ENCODE measurements at regions not wholly inside any gene's neighbourhood (a gene's known extent, or its start where the extent isn't known, plus 50 kb on each side); places are given as distances from the start of the nearest gene placed in this dataset.

DNA sequence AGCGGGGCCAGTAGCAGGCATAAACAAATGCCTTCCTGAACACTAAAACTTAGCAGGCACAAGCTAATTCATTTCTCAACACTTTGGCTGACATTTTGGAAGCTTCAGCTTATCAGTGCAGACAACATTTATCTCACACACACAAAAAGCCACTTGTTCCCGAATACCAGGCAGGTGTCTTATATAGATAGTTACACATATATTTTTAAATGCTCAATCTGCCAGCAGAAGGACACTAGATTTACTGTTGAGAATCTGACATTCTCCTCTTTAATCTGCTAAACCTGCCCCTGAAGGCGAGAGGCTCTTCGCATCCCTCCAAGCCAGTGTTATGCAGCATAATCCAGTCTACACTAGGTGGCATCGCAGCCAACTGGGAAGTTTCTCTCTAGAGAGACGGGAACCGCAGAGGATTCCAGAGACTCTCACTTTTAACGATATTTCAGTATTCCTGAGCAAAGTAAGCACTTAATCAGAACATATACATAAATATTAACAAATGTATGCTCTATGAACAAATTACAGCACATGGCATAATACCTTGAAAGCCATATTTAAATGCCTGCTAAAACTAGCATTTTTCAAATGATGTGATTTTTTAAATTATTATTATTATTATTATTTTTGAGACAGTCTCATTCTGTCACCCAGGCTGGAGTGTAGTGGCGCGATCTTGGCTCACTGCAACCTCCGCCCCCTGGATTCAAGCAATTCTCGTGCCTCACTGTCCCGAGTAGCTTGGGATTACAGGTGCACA lies 90.2 kb upstream of the SCG2 start:
- no peaks in the 10 kb centered on the region for H3K36me3 ChIP-seq (ENCODE audit: low read depth)
- TF ChIP-seq, protein P1, sequence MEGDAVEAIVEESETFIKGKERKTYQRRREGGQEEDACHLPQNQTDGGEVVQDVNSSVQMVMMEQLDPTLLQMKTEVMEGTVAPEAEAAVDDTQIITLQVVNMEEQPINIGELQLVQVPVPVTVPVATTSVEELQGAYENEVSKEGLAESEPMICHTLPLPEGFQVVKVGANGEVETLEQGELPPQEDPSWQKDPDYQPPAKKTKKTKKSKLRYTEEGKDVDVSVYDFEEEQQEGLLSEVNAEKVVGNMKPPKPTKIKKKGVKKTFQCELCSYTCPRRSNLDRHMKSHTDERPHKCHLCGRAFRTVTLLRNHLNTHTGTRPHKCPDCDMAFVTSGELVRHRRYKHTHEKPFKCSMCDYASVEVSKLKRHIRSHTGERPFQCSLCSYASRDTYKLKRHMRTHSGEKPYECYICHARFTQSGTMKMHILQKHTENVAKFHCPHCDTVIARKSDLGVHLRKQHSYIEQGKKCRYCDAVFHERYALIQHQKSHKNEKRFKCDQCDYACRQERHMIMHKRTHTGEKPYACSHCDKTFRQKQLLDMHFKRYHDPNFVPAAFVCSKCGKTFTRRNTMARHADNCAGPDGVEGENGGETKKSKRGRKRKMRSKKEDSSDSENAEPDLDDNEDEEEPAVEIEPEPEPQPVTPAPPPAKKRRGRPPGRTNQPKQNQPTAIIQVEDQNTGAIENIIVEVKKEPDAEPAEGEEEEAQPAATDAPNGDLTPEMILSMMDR (IDR thresholded peaks at IDR 0.05; ENCODE audit: poor library complexity, severe bottlenecking): peak; percentile 90
- H3K27ac ChIP-seq (ENCODE audit: poor library complexity, severe bottlenecking): peak overlapping the region; percentile 98
- DNase-seq (ENCODE audit: low spot score): no peak
- no peaks in the 10 kb centered on the region for H3K9me3 ChIP-seq (ENCODE audit: severe bottlenecking)
- peaks cover 20% of the 10 kb centered on the region for H3K4me1 ChIP-seq (ENCODE audit: insufficient read depth, poor library complexity, severe bottlenecking)
- peak; percentile 74 for ATAC-seq (ENCODE audit: low read depth)
- H3K4me3 ChIP-seq (ENCODE audit: severe bottlenecking): no peak overlapping the region
- H3K27me3 ChIP-seq (ENCODE audit: insufficient read depth, poor library complexity, severe bottlenecking): no peaks in the 10 kb centered on the region

DNA sequence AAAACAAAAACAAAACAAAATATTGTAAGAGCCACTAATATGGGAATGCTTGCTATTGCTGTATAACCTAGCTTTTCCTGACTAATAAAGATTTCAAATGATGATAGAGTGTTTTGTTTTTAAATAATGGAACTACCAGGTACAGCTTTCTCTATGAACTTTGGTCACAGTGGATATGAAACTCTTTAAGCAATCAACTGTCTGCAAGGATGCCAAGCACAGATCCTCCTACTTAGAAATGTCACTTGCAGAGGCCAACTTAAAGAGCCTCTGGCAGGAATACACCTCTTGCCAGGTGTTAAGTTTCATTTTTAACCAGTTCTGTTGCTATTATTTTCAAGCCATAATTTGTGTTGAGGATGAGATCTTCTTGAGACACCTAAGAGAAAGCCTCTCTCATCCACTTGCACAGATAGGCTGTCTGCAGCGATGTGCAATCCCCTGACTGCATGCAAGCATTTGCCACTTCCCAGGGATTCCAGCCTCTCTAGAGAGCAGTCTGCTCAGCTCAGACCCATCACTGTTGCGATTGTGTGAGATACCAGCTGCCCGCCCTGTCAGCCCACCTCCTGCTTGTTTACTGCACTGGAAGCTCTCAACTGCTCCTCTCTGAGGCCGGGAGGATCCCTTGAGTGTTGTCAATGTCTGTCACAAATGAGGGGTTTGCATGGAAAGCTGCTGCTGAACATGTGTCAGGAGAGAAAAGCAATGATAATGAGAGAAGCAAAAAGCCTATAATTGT lies 86.1 kb upstream of the SCG2 start:
- H3K4me1 ChIP-seq (ENCODE audit: insufficient read depth, poor library complexity, severe bottlenecking): peaks cover 5% of the 10 kb centered on the region
- TF ChIP-seq, protein P1 (IDR thresholded peaks at IDR 0.05; ENCODE audit: poor library complexity, severe bottlenecking): no peak
- H3K27ac ChIP-seq (ENCODE audit: poor library complexity, severe bottlenecking): no peak overlapping the region
- ATAC-seq (ENCODE audit: low read depth) (no peak), DNase-seq (ENCODE audit: low spot score) (no peak)
- no peak overlapping the region for H3K4me3 ChIP-seq (ENCODE audit: severe bottlenecking)
- H3K27me3 ChIP-seq (ENCODE audit: insufficient read depth, poor library complexity, severe bottlenecking): no peaks in the 10 kb centered on the region
- H3K36me3 ChIP-seq (ENCODE audit: low read depth): no peaks in the 10 kb centered on the region
- no peaks in the 10 kb centered on the region for H3K9me3 ChIP-seq (ENCODE audit: severe bottlenecking)

GRCh38 chr2:223681125-223681524 lies 79.0 kb upstream of the SCG2 start:
- Histone ChIP-seq H3K4me1 (ENCODE audit: insufficient read depth, poor library complexity, severe bottlenecking) (peaks cover 5% of the 10 kb centered on the region), H3K4me3 (ENCODE audit: severe bottlenecking) (no peak overlapping the region), H3K27me3 (ENCODE audit: insufficient read depth, poor library complexity, severe bottlenecking) (no peaks in the 10 kb centered on the region), H3K27ac (ENCODE audit: poor library complexity, severe bottlenecking) (no peak overlapping the region), H3K36me3 (ENCODE audit: low read depth) (no peaks in the 10 kb centered on the region), H3K9me3 (ENCODE audit: severe bottlenecking) (no peaks in the 10 kb centered on the region)
- ATAC-seq (ENCODE audit: low read depth) (no peak), DNase-seq (ENCODE audit: low spot score) (no peak)
- TF ChIP-seq, protein P1 (IDR thresholded peaks at IDR 0.05; ENCODE audit: poor library complexity, severe bottlenecking): no peak

- DNase-seq (ENCODE audit: low spot score) (no peak), ATAC-seq (ENCODE audit: low read depth) (peak; percentile 85)
- Histone ChIP-seq H3K36me3 (ENCODE audit: low read depth) (no peaks in the 10 kb centered on the region), H3K4me3 (ENCODE audit: severe bottlenecking) (no peak overlapping the region), H3K27ac (ENCODE audit: poor library complexity, severe bottlenecking) (no peak overlapping the region), H3K9me3 (ENCODE audit: severe bottlenecking) (no peaks in the 10 kb centered on the region), H3K4me1 (ENCODE audit: insufficient read depth, poor library complexity, severe bottlenecking) (no peaks in the 10 kb centered on the region), H3K27me3 (ENCODE audit: insufficient read depth, poor library complexity, severe bottlenecking) (no peaks in the 10 kb centered on the region)
- TF ChIP-seq, protein P1 (IDR thresholded peaks at IDR 0.05; ENCODE audit: poor library complexity, severe bottlenecking): peak; percentile 86
These were observed 72.9 kb upstream of the SCG2 start for GRCh38 chr2:223674998-223675609.
